ENCODE measurements at regions not wholly inside any gene's neighbourhood (a gene's known extent, or its start where the extent isn't known, plus 50 kb on each side); places are given as distances from the start of the nearest gene placed in this dataset.

DNA sequence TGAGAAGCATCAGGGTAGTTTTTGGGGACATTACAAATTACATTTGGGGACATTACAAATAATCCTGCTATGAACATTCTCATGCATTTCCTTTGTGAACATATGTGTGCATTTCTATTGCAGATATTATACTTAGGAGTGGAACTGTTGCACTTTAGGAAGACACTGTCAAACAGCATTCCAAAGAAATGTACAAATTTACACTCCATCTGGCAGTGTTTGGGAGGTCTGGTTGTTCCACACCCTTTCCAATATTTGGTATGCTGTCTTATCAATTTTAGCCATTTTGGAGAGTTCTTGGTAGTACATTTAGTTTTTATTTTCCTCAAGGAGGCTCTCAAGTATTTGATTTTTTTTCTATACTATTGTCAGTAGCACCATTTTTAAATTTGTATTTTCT is 419.1 kb upstream of the ARHGEF26 start:
- CTCF ChIA-PET: no interaction called here
- H3K27ac ChIP-seq (ENCODE audit: insufficient read depth, low read depth, low read length): no peak overlapping the region
- no peak overlapping the region for H3K4me2 ChIP-seq (ENCODE audit: insufficient read depth, low read length)
- BruUV-seq (replicated peaks): no TSS peak
- H3K9me1 ChIP-seq (replicated peaks; ENCODE audit: control insufficient read depth, extremely low read depth, insufficient read depth, low read length): no peaks in the 10 kb centered on the region
- no peak overlapping the region for H2AFZ ChIP-seq (ENCODE audit: low read depth, low read length)
- H3K9me3 ChIP-seq (replicated peaks; ENCODE audit: control insufficient read depth, insufficient read depth, low read length): no peaks in the 10 kb centered on the region
- no peaks in the 10 kb centered on the region for H3K79me2 ChIP-seq (ENCODE audit: control insufficient read depth, insufficient read depth, low read length)
- dilution Hi-C loops (cut with MboI; ENCODE audit: extremely low pct_ligation_motif_present, low sequenced_read_pairs): no loop called here
- TF ChIP-seq POLR2AphosphoS5 (IDR thresholded peaks at IDR 0.05; ENCODE audit: insufficient read depth, low read depth, low read length): no peak
- TF ChIP-seq MYC (IDR thresholded peaks at IDR 0.05; ENCODE audit: low read depth, low read length): no peak
- TF ChIP-seq, protein P1, sequence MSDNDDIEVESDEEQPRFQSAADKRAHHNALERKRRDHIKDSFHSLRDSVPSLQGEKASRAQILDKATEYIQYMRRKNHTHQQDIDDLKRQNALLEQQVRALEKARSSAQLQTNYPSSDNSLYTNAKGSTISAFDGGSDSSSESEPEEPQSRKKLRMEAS (IDR thresholded peaks at IDR 0.05; ENCODE audit: insufficient read depth, insufficient read length): no peak
- no peak for TF ChIP-seq JUN (IDR thresholded peaks at IDR 0.05; ENCODE audit: borderline replicate concordance, insufficient read depth, insufficient read length, low read depth)
- TF ChIP-seq GATA2 (IDR thresholded peaks at IDR 0.05; ENCODE audit: insufficient read depth, insufficient read length, low read depth, low read length): no peak
- TF ChIP-seq FOS (IDR thresholded peaks at IDR 0.05; ENCODE audit: borderline replicate concordance, insufficient read depth, low read length): no peak
- no peak for TF ChIP-seq POLR2A (IDR thresholded peaks at IDR 0.05; ENCODE audit: low read depth, low read length)
- no peaks in the 10 kb centered on the region for H3K36me3 ChIP-seq (ENCODE audit: control insufficient read depth in 2 of 2, extremely low read depth in 1 of 2, insufficient read depth in 2 of 2, low read length in 2 of 2)
- no peaks in the 10 kb centered on the region for H3K27me3 ChIP-seq (ENCODE audit: control insufficient read depth in 2 of 2, insufficient read depth in 2 of 2, low read length in 2 of 2)
- H4K20me1 ChIP-seq (replicated peaks; ENCODE audit: control insufficient read depth, extremely low read depth, insufficient read depth, low read length): no peaks in the 10 kb centered on the region
- intact Hi-C loops (cut with micrococcal nuclease): no loop called here
- DNase-seq (ENCODE audit: low read depth, low spot score) (no peak), FAIRE-seq (no peak)
- no peak overlapping the region for H3K9ac ChIP-seq (replicated peaks; ENCODE audit: extremely low read depth, insufficient read depth, low read length)
- no peaks in the 10 kb centered on the region for H3K4me1 ChIP-seq (ENCODE audit: control insufficient read depth, extremely low read depth, insufficient read depth, low read length)
- POLR2A ChIA-PET: no interaction called here
- H3K4me3 ChIP-seq (replicated peaks in 1 of 3; ENCODE audit: insufficient read depth in 1 of 3, low read depth in 1 of 3, low read length in 3 of 3): no peak overlapping the region

DNA sequence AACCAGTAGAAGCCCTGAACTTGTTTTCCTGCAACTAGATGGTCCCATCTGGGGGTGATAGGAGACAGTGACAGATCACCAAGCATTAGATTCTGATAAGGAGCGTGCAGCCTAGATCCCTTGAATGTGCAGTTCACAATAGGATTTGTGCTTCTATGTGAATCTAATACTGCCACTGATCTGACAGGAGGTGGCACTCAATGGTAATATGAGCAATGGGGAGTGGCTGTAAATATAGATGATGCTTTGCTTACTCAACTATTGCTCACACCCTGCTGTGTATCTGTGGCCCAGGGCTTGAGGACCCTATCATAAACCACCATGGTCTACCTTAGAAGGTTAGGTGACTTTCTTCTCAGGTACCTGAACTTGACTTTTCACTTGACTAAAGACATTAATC is 417.1 kb upstream of the ARHGEF26 start:
- no peaks in the 10 kb centered on the region for H3K27me3 ChIP-seq (ENCODE audit: control insufficient read depth in 2 of 2, insufficient read depth in 2 of 2, low read length in 2 of 2)
- ChIA-PET CTCF (no interaction called here), POLR2A (no interaction called here)
- dilution Hi-C loops (cut with MboI; ENCODE audit: extremely low pct_ligation_motif_present, low sequenced_read_pairs) (no loop called here), intact Hi-C loops (cut with micrococcal nuclease) (no loop called here)
- no peak overlapping the region for H2AFZ ChIP-seq (ENCODE audit: low read depth, low read length)
- DNase-seq (ENCODE audit: low read depth, low spot score) (no peak), FAIRE-seq (no peak)
- no peaks in the 10 kb centered on the region for H3K36me3 ChIP-seq (ENCODE audit: control insufficient read depth in 2 of 2, extremely low read depth in 1 of 2, insufficient read depth in 2 of 2, low read length in 2 of 2)
- H3K79me2 ChIP-seq (ENCODE audit: control insufficient read depth, insufficient read depth, low read length): no peaks in the 10 kb centered on the region
- TF ChIP-seq JUN (IDR thresholded peaks at IDR 0.05; ENCODE audit: borderline replicate concordance, insufficient read depth, insufficient read length, low read depth) (no peak), POLR2A (IDR thresholded peaks at IDR 0.05; ENCODE audit: low read depth, low read length) (no peak), EZH2 (IDR thresholded peaks at IDR 0.05; ENCODE audit: borderline replicate concordance, low read depth, low read length, severe bottlenecking) (no peak), FOS (IDR thresholded peaks at IDR 0.05; ENCODE audit: borderline replicate concordance, insufficient read depth, low read length) (no peak), GATA2 (IDR thresholded peaks at IDR 0.05; ENCODE audit: insufficient read depth, insufficient read length, low read depth, low read length) (no peak), POLR2AphosphoS5 (IDR thresholded peaks at IDR 0.05; ENCODE audit: insufficient read depth, low read depth, low read length) (no peak), MYC (IDR thresholded peaks at IDR 0.05; ENCODE audit: low read depth, low read length) (no peak)
- TF ChIP-seq, protein P2, sequence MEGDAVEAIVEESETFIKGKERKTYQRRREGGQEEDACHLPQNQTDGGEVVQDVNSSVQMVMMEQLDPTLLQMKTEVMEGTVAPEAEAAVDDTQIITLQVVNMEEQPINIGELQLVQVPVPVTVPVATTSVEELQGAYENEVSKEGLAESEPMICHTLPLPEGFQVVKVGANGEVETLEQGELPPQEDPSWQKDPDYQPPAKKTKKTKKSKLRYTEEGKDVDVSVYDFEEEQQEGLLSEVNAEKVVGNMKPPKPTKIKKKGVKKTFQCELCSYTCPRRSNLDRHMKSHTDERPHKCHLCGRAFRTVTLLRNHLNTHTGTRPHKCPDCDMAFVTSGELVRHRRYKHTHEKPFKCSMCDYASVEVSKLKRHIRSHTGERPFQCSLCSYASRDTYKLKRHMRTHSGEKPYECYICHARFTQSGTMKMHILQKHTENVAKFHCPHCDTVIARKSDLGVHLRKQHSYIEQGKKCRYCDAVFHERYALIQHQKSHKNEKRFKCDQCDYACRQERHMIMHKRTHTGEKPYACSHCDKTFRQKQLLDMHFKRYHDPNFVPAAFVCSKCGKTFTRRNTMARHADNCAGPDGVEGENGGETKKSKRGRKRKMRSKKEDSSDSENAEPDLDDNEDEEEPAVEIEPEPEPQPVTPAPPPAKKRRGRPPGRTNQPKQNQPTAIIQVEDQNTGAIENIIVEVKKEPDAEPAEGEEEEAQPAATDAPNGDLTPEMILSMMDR (IDR thresholded peaks at IDR 0.05; ENCODE audit: extremely low read depth in 1 of 2, insufficient read depth in 1 of 2, low read depth in 1 of 2, low read length in 2 of 2): no peak
- TF ChIP-seq, protein P1 (IDR thresholded peaks at IDR 0.05; ENCODE audit: insufficient read depth, insufficient read length): no peak
- no peaks in the 10 kb centered on the region for H3K9me3 ChIP-seq (replicated peaks; ENCODE audit: control insufficient read depth, insufficient read depth, low read length)
- H4K20me1 ChIP-seq (replicated peaks; ENCODE audit: control insufficient read depth, extremely low read depth, insufficient read depth, low read length): no peaks in the 10 kb centered on the region
- H3K27ac ChIP-seq (ENCODE audit: insufficient read depth, low read depth, low read length): no peak overlapping the region
- no TSS peak for BruUV-seq (replicated peaks)
- H3K4me1 ChIP-seq (ENCODE audit: control insufficient read depth, extremely low read depth, insufficient read depth, low read length): no peaks in the 10 kb centered on the region
- H3K4me2 ChIP-seq (ENCODE audit: insufficient read depth, low read length): no peak overlapping the region
- H3K9me1 ChIP-seq (replicated peaks; ENCODE audit: control insufficient read depth, extremely low read depth, insufficient read depth, low read length): no peaks in the 10 kb centered on the region
- H3K4me3 ChIP-seq (replicated peaks in 1 of 3; ENCODE audit: insufficient read depth in 1 of 3, low read depth in 1 of 3, low read length in 3 of 3): no peak overlapping the region
- H3K9ac ChIP-seq (replicated peaks; ENCODE audit: extremely low read depth, insufficient read depth, low read length): no peak overlapping the region
